Activated CD4-positive, alpha-beta T cell treated with anti-CD3 and anti-CD28 coated beads for 4 hours (primary cell): ENCODE measurements at regions not wholly inside any gene's neighbourhood (a gene's known extent, or its start where the extent isn't known, plus 50 kb on each side); places are given as distances from the start of the nearest gene placed in this dataset.

Source experiments
- DNase-seq, 2 donors: peaks; one replicate each; pipeline ENCODE4 v3.0.0-alpha.2; 2020

DNA sequence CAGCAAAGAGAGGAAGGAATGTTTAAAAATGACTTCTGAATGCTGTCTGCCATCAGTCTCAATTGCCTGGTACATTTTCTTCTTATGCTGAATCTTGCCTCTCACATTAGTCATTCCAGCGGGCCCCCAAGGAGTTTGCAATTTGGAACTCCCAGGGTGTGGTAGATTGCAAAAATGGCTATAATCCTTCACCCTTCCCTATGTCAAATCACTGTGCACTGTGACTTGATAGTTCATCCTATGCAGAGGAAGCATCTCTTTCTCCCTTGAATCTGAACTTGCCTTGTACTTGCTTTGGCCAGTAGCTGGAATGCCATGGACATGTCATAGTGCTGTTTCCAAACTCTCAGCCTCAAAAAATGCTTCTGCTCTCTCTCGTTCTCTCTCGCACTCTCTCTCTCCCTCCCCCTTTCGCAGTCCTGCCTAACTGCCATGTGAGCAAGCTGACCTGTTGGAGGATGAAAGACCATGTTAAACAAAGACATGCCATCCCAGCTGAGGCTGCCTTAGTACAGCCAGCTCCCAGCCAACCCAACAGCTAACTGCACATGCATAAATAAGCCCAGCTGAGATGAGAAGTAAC lies 284.0 kb upstream of the TLE4 start:
- no peak for DNase-seq

DNA sequence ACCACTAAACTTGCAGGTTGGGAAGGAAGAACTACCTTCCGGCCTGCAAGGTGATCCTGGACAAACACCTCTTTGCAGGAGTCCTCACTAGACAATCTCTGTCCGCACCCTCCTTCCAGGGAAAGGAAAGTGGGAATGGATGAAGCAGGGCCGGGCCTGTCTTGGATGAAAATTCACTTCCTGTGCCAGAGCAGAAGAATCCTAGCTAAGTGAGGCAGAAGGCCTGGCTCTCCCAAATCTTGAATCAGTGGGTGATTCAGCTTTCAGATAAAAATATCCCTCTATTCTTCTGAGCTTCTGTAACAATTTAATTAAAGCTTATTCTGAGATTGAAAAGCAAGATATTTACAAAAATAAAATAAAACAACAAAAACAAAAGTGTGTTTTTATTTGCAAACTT lies 281.9 kb upstream of the TLE4 start:
- no peak for DNase-seq

DNA sequence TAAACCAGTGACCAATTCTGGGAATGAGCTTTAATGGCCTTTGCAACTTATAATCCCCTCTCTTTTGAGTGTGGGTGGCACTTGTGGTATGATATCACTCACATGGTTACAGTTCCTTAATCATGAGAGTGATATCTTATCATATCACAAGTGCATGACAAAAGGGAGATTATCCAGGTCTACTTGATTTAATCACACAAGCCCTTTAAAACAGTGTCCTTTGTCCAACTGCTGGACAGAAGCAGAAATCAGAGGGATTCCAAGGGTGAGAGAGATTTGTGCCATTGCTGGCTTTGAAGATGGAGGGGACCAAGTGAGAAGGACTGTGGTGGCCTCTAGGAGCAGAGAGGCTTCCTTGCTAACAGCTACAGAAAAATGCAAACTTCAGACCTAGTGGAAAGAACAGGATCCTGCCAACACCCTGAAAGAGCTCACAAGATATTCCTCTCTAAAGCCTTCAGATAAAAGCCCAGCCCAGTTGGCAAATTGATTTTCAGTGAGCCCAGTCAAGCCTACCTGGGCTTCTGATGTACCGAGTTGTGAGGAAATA lies 279.0 kb upstream of the TLE4 start:
- no peak for DNase-seq

DNA sequence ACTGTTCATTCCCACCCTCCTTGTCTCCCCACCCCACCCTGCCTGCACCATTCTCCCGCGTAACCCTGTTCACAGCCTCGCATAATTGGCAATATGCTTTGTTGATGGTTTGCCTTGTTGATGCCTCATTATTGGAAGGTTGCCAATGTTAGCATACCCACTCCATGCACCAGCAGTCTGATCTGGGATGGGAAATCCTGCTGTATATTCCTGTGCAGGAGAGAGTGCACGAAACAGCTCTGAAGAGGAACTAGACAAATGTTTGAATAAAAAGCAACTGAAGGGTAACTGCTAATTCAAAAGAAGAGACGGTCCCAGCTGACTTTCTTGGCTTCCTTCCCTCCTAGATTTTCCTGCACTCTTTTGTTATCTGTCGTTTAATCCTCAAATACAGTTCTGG lies 271.7 kb upstream of the TLE4 start:
- no peak for DNase-seq

DNA sequence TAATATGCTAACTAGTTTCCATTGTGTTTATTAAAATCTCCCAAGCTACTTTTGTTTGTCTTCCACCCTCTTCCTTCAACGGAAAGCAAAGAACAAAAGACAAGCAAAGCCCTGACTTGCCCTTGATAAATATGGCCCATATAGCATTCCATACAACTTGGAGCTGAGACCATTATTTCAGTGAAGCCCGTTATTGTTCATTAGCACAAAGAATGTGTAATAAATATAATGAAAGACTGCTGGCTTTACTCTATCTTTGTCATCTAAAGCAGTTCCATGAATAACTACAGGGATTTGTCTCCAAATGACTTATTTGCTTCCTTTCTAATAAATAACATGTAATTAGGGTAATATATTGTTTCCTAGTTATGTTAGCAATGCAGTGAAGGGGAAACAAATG lies 270.7 kb upstream of the TLE4 start:
- DNase-seq: no peak

DNA sequence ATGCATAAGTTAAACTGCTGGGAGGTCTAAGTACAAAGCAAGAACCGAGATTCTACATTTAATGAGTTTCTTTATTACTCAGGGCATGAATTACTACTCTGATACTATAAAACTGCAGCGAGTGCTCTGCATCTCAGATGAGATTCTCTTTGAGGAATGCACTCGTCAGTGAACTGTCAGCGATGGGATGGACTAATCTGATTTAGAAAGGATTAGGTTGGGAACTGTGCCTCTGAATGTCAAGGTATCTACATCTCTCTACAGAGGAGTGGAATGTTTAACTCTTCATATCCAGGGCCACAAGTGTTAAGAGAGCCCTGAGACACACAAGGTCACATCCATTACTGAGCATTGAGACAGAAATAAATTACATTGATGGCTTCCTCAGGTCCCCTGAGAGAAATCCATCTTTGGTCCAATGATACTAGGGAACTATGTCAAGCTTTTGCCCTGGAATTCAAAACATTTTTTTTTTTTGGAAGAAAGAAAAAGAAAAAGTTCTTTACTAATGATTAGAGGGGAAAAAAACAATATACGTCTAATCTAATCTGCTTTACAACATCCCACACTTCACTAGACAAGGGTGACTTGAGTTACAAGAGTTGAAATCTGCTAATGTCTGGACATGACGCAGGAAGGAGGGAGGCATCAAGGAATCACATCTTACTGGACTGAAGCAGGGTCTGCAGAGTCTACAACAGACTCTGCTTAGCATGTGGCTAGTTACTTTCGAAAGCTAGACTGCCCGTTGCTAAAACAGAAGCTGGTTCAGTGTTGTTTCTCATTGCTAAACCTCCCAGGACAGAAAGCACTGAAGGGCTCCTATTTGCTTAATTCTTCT lies 270.0 kb upstream of the TLE4 start:
- no peak for DNase-seq

DNA sequence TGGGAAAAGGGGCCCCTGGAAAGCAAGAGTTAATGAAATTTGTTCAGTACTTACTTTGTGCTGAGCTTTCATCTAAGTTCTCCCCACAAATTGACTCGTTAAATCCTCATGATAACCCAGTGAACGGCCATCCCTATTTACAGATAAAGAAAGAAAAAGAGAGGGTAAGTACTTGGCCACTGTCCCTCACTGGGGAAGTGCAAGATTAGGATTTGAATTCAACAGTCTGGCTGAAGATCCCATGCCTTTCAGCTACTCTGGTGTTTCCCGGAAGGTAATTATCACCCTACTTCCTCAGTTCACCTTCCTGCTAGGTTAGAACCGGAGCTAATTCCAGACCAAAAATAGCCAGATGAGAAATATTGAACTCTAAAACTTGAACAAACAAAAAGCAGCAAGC lies 269.2 kb upstream of the TLE4 start:
- no peak for DNase-seq

DNA sequence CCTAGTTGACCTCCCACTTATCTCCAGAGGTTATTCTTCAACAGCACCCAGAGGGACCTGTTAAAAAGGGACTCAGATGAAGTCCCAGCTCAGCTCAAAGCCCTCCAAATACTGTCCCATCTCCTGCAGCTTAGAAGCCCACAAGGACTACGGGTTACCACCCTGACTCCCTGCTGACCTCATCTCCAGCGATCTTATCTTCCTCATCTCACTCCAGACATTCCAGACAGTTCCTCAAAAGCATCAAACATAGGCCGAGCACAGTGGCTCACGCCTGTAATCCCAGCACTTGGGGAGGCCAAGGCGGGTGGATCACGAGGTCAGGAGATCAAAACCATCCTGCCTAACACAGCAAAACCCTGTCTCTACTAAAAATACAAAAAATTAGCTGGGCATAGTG lies 263.8 kb upstream of the TLE4 start:
- DNase-seq: no peak

DNA sequence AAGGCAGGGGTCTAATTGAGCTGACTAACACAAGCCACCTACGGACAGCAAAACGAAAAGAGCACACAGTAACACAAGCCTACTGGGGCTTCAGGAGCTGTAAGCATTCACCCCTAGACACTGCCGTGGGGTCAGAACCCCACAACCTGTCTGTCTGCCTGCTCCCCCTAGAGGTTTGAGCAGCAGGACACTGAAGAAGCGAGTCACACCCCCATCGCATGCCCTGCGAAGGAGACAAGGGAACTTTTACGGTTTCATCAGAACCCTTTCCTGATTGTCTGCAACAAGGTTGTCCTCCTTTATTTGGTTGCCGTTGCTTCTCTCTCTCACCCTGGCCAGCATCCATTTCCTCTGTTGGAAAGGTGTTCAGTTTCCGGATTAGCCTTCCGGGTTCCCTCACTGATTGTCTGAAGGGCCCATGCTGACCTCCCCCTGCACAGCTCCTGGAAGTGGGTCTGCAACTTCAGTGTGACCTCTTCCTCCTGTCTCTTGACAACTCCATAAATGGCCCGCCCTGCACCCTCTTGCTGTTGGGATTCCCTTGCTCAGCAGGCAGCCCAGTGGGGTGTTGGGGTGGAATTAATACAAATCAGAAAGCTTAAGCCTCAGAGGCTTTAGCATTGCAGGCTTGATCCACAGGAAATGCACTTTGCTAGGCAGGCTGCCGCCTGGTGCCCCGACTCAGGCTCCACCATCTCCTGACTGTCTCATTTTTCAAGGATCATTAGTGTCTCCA lies 258.9 kb upstream of the TLE4 start:
- DNase-seq: no peak

DNA sequence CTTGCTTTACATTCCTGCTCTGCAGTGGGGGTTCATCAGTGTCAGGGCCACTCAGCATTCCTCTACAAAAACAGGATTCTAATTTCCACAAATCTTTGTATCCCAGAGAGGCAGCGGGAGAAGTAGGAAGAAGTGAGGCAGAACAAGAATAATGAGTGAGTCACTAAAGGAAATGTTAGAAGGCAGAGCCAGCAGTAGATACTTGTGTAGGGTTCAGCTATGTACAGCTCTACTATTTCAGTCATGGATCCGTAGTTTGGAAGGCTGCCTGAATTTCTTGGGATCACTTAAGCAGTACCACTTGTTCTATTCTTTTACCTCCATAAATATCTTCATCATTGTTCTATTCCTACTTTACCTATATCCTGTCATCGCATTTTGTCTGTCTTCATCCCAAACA lies 246.3 kb upstream of the TLE4 start:
- DNase-seq: no peak

DNA sequence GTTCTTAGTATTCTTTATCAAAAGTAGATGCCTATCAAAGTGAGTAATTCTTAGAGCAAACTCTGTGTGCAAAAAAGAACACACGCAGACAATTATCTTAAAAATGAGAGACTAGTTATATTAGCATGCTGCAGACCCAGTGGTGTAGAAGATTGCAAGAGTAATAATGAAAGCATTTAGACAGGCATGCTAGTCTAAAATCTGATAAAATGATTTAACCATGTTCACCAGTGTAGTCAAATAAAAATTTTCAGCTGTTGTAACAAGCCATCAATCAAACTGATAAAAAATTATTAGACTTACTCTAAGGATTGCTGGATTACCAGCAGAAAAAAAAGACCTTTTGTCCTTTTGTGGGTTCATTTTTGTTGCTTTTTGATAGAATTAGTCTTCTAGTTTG lies 241.9 kb upstream of the TLE4 start:
- DNase-seq: no peak

DNA sequence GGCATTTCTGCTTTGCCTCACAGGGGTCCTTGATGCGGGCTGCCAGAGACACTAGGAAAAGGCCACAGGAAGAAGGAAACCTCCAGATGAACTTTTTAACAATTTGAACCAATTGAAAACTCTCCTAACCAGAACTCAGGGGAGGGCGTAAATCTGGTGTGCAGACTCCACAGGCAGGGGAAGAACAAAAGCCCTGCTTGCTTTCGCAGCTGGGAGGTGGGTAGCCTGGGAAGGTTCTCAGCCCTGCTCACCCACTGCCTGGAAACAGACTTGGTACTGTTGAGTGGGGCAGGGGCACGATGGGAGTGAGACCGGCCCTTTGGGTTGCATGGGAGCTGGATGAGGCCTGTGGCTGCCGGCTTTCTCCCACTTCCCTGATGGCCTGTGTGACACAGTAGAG lies 237.8 kb upstream of the TLE4 start:
- DNase-seq: no peak

DNA sequence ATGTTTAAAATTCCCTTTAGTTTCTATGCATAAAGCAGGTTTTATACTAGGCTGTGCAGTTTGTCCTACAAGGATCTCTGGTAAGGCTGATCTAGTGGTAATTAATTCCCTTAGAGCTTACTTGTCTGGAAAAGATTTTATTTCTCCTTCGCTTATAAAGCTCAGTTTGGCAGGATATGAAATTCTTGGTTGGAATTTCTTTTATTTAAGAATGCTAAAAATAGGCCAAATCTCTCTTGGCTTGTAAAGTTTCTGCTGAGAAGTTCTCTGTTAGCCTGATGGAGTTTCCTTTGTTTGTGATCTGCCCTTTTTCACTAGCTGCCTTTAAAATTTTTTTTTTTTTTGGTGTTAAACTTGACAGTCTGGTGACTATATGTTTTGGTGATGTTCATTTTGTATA lies 237.1 kb upstream of the TLE4 start:
- DNase-seq: no peak

DNA sequence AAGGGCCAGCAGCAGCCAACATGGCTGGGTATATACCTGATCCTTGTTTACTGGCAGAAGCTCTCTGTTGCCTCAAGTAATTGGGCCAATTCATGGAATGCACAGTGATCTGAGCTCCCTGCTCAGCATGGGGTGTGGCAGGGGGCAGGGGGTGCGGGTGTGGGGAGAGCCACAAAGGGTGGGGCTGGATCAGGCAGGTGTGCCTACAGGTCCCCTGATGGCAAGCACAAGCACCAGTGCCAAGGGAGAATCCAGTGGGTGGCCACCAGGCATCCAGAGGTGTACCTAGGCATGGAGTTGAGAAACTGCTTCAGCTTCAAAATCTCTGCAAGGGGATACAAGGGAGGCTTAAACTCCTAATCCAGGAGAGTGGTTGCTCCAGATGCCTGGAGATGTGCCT lies 235.8 kb upstream of the TLE4 start:
- no peak for DNase-seq

DNA sequence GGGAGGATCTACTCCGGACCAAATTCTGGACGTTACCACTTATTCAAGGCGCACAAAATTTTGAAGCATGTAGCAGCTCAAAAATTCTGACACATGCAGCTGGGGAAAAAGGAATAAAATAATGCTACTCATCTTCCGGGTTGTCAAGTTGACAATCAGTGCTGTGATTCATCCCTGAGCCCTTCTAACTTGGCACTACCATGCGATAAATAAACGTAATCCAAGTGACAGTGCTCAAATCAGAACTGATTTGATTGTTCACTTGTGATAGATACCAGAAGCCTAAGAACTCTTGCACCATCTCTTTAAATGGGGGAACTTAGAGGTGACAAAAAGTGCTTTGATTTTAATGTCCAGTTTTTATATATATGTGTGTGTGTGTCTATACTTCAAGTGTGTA lies 230.2 kb upstream of the TLE4 start:
- DNase-seq: no peak

DNA sequence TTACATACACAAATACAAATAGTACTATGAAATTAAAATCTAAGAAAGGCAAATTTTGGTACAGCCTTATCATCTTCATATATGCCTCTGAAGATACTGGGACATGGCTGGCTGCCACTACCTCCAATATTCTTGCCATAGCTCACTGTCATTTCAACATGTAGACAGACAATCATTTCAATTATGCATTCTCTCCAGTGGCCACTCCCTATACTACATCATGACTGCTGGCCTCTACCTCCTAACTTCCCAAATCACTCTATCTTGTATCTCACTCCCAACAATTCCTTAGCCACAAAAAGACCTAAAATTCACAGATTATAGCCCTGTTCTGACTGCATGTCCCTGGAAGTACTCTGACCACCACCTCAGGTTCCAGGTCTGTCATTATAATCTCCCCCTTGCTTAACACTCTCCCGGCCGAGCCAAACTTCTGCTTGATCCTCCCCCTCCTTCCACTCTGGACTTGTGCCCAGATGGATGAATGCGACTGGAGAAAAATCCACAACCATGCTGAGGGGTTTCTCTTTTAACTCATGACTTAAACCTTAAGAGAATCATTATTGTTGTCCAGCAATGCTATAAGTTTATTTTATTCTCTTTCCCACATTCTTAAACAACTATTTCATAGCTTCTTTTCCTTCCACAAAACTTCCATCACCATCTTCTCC lies 225.3 kb upstream of the TLE4 start:
- no peak for DNase-seq

DNA sequence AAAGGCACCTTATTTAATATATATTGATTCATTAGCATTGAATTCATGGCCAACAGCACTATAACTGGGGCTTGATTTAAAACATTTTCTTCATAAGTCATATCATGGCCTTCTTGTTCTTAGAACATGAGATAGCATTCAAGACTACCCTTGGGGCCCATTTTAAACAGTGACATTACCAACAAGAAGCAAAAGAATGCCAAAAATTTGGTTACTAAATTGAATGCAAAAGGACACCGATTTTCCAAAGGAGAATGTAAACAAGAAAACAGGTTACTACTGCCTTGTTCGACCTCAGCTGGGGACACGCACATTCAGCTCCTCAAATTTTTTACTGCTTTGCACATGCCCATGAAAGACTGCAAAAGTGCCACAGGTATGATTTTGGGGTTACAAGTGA lies 219.4 kb upstream of the TLE4 start:
- no peak for DNase-seq

DNA sequence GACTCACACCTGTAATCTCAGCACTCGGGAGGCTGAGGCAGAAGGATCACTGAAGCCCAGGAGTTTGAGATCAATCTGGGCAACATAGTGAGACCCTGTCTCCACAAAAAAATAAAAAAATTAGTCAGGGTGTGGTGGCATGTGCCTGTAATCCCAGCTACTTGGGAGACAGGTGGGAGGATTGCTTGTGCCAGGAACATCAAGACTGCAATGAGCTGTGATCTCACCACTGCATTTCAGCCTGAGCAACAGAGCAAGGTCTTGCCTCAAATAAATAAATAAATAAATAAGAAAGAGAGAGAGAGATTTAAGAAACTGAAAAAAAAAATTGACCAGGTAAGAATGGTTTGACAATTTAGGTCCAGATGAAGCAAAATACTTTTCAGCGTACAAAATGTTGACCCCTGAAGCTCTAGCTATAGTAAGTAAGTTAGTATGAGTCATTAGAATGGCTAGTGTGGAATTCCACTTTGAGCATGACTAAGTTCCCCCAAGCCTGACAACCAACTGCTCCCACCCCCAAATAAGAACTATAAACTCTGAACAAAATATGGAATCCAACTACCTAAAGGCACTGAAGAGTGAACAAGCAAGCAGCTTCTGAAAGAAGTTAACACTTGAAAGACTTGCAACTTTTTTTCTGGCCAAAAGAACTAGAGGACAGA lies 217.8 kb upstream of the TLE4 start:
- no peak for DNase-seq

DNA sequence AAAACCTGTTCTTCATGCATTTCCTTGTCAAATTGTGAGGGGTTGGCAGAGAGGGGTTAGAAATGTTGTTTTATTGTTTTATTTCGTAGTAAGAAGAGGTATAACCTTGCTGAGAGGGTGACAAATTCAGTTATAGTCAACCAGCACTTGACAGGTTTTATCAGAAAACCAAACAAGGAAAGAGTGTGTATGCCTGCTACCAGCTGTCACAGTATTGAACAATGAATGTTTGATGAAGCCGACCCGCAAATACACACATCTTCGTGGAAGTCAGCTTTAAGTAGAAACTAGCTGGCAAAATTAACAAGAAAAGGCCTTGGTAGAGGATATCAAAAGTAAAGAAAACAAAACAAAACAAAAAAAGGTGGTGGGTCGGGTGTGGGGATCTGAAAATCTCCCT lies 214.6 kb upstream of the TLE4 start:
- no peak for DNase-seq

DNA sequence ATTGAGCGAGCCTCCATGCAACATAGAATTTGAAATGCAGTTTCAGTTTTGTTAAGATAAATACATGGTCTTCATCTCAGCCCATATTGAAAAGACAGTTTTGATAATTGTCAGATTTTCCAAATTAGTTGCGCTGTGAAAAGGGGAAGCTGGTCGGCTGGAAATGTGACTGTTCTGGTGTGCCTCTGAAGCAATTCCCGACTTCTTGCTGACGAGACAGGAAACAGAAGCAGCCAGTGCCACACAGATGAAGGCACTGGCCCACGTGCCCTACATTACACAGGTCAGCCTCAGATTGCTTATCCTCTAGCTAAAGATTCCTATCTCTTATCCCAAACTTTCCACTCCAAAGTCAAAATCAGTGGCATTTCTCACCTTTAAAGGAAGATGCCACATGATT lies 214.1 kb upstream of the TLE4 start:
- no peak for DNase-seq

DNA sequence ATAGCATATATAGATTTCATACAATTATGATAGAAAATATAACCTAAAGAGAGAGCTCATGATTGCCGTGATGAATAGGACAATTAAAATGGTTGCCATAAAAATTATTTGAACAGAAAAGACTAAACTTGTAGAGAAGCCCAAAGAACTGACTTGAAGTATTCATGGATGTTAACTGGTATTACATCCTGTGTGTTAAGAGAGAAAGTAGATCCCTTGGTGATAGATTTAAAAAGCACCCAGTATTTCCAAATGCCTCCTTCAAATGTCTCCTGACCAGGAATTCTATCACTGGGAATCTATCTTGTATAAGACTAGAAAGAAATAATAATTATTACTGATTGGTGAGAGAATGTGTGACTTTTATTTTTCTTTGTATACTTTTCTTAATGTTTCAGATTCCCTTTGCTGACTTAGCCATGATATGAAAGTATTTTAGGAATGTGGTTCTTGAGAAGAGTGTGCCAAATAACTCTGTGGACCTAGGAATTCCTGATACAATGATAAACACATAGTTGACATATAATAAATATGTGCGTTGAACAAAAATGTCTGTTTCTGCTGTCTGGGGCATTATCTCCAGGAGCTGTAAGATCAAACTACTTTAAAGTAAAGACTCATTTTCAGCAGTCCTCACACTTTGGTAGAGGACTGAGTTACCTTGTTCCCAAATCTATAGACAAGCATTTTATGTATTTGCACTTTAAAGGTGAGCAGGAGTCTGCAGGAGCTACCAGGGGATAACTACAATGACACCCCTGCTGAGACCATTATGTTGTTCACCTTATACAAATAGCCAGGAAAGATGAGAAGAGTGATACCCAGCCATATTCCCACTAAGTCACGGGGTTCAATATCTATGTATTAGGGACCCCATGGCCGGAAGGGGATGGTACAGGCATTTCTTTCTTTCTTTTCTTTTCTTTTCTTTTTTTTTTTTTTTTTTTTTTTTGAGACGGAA lies 211.1 kb upstream of the TLE4 start:
- no peak for DNase-seq
